ENCODE measurements at regions not wholly inside any gene's neighbourhood (a gene's known extent, or its start where the extent isn't known, plus 50 kb on each side); places are given as distances from the start of the nearest gene placed in this dataset.

- no peak for TF ChIP-seq CTCF (IDR thresholded peaks at IDR 0.05; ENCODE audit: insufficient read depth, low read depth, low read length)
- TF ChIP-seq EZH2 (IDR thresholded peaks at IDR 0.05; ENCODE audit: insufficient read depth, low read length): no peak
Observed at GRCh38 chr5:4981608-4982007, 158.5 kb upstream of the ADAMTS16 start.
